AG04450 (cell line): ENCODE measurements at regions not wholly inside any gene's neighbourhood (a gene's known extent, or its start where the extent isn't known, plus 50 kb on each side); places are given as distances from the start of the nearest gene placed in this dataset.

Source experiments
- CTCF ChIA-PET: fragments of 300-600, 350-600 bp; formaldehyde crosslinking; extraction: SDS; loops from one replicate; lab custom pipeline; 2022; ENCODE audit warnings: antibody characterized with exemption, inconsistent platforms; lab: Charles Lee
- POLR2A ChIA-PET: fragments of 350-600 bp; formaldehyde crosslinking; extraction: SDS; loops from one replicate; lab custom pipeline; 2021; ENCODE audit warnings: antibody characterized with exemption, inconsistent platforms; lab: Yijun Ruan, JAX
- DNase-seq: peaks from one replicate; pipeline ENCODE4 v3.0.0-alpha.2; 2011; ENCODE audit warnings: low read depth, low spot score
- H3K27ac ChIP-seq: one replicate; pipeline ENCODE4 v1.5.1; 2012; ENCODE audit warnings: low read depth, low read length, control low read depth
- H3K27me3 ChIP-seq: one replicate; pipeline ENCODE4 v1.6.0; 2012; ENCODE audit warnings: low read length; ENCODE audit not compliant: control insufficient read depth, insufficient read depth
- H3K4me3 ChIP-seq: 2 replicates; pipeline ENCODE4 v1.5.1; 2011; ENCODE audit warnings: mild to moderate bottlenecking, low read depth, low read length, control low read depth
- H3K9me3 ChIP-seq: 2 replicates; pipeline ENCODE4 v1.5.1; 2012; ENCODE audit warnings: low read length; ENCODE audit not compliant: control insufficient read depth, insufficient read depth
- TF ChIP-seq, protein P1 (sequence below): IDR thresholded peaks from 2 replicates; pipeline ENCODE4 v1.5.1; 2011; ENCODE audit warnings: low read depth, low read length, control low read depth, inconsistent platforms

DNA sequence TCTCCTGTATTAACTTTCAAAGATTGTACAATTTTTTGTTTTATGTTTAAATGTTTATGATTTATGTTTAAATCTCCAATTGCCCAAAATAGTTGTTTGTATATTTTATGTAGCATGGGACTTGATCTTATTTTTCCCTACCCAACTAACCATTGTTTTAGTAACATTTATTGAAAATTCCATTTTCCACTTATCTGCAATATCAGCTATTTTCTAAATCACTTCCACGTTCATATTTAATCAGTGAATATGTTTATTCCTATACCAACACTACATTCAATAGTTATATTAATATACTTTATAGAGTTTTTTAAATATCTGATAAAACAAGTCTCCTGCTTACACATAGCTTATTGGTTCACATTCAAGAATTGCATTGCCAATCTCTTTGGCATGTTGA is 532.2 kb downstream of the CHSY3 start:
- H3K27me3 ChIP-seq: no peaks in the 10 kb centered on the region
- no peak for DNase-seq
- TF ChIP-seq, protein P1, sequence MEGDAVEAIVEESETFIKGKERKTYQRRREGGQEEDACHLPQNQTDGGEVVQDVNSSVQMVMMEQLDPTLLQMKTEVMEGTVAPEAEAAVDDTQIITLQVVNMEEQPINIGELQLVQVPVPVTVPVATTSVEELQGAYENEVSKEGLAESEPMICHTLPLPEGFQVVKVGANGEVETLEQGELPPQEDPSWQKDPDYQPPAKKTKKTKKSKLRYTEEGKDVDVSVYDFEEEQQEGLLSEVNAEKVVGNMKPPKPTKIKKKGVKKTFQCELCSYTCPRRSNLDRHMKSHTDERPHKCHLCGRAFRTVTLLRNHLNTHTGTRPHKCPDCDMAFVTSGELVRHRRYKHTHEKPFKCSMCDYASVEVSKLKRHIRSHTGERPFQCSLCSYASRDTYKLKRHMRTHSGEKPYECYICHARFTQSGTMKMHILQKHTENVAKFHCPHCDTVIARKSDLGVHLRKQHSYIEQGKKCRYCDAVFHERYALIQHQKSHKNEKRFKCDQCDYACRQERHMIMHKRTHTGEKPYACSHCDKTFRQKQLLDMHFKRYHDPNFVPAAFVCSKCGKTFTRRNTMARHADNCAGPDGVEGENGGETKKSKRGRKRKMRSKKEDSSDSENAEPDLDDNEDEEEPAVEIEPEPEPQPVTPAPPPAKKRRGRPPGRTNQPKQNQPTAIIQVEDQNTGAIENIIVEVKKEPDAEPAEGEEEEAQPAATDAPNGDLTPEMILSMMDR: no peak
- H3K4me3 ChIP-seq: no peak overlapping the region
- H3K9me3 ChIP-seq: peaks cover 11% of the 10 kb centered on the region
- H3K27ac ChIP-seq: no peak overlapping the region
- CTCF ChIA-PET: no interaction called here
- POLR2A ChIA-PET: no interaction called here

- no peak for DNase-seq
- TF ChIP-seq, protein P1: no peak
- ChIA-PET CTCF (no interaction called here), POLR2A (no interaction called here)
- Histone ChIP-seq H3K4me3 (no peak overlapping the region), H3K9me3 (no peaks in the 10 kb centered on the region), H3K27ac (no peak overlapping the region), H3K27me3 (no peaks in the 10 kb centered on the region)
Measured at GRCh38 chr5:130427222-130427955, 523.1 kb downstream of the CHSY3 start.

DNA sequence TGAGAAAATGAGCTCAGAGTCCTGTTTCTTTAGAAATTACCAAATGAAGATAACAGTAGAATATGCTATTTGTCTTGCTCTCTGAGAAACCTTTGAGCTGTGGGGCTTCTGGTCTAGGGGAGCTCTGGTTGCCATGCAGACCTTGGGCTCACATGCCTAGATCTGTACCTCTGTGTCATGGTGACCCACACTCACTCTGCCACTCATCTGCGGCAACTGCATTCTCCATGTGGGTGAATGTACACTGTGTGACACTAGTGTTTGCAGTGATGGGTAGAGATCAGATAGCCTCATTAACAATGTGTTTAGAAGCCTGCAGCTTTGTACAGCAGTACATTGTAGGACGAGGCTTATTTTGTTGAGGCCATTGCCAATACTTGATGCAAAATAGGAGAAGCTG is 521.2 kb downstream of the CHSY3 start:
- H3K9me3 ChIP-seq: no peaks in the 10 kb centered on the region
- H3K4me3 ChIP-seq: no peak overlapping the region
- TF ChIP-seq, protein P1: no peak
- CTCF ChIA-PET: no interaction called here
- DNase-seq: no peak
- no peak overlapping the region for H3K27ac ChIP-seq
- POLR2A ChIA-PET: no interaction called here
- H3K27me3 ChIP-seq: no peaks in the 10 kb centered on the region

GRCh38 chr5:130424341-130424740 is 520.1 kb downstream of the CHSY3 start:
- TF ChIP-seq, protein P1: no peak
- no peaks in the 10 kb centered on the region for H3K27me3 ChIP-seq
- POLR2A ChIA-PET: no interaction called here
- H3K27ac ChIP-seq: no peak overlapping the region
- H3K4me3 ChIP-seq: no peak overlapping the region
- DNase-seq: no peak
- CTCF ChIA-PET: no interaction called here
- H3K9me3 ChIP-seq: no peaks in the 10 kb centered on the region

- peaks cover 8% of the 10 kb centered on the region for H3K9me3 ChIP-seq
- no peak overlapping the region for H3K27ac ChIP-seq
- no peaks in the 10 kb centered on the region for H3K27me3 ChIP-seq
- DNase-seq: no peak
- POLR2A ChIA-PET: no interaction called here
- CTCF ChIA-PET: no interaction called here
- TF ChIP-seq, protein P1: no peak
- H3K4me3 ChIP-seq: no peak overlapping the region
Measured at GRCh38 chr5:130402906-130403305, 498.6 kb downstream of the CHSY3 start.
